Skin of body (tissue), 1 donor: ENCODE measurements at regions not wholly inside any gene's neighbourhood (a gene's known extent, or its start where the extent isn't known, plus 50 kb on each side); places are given as distances from the start of the nearest gene placed in this dataset.

Experiments used
- DNase-seq: peaks from one replicate; lab custom pipeline; 2025; lab: John Stamatoyannopoulos, UW

DNA sequence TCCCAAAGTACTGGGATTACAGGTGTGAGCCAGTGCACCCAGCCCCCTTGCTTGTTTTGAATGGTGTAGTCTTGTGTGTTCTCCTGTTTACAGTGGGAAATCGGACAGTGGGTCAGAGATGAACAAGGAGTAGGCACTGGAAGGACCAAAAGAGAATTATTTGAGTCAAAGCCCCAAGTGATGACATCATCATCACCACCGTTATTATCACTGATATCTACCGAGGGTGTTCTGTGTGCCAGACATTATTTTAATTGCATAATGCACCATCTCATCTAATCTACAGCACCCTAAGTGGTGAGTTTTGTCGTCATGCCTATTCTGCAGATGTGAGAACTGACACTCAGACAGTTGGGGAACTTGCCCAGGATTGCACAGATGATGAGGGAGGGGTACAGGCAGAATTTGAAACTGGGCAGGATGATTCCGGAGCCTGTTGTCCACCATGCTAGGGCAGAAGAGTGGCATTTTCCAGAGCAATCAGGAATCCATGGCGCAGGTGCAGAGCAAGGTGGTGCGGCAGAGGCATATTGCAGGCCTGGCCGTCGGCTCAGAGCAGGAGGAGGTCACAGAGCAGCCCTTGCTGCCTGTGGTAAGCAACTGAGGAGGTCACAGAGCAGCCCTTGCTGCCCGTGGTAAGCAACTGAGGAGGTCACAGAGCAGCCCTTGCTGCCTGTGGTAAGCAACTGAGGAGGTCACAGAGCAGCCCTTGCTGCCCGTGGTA lies 137.0 kb upstream of the HDAC4 start:
- no peak for DNase-seq

DNA sequence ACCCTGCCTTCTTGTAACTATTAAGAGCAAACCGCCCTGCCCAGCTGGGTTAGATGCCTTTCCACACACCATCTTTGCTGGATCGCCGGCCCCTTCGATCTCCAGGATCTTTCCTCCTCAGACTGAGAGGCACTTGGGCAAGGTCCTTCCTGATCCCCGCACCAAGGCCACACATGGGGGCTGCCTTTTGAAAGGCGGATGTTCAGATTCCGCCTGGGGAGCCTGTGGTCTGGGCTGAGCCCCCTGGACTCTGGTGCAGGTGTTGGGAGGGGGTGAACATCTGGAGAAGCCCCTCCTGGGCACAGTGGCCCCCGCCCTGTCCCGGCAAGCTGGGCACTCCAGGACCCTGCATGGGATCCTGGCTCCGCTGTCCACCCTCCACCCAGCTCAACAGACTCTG lies 135.4 kb upstream of the HDAC4 start:
- DNase-seq, result no peak

GRCh38 chr2:239535413-239536144 lies 134.8 kb upstream of the HDAC4 start:
- no peak for DNase-seq

- no peak for DNase-seq
Measured at GRCh38 chr2:239534581-239535412, 134.0 kb upstream of the HDAC4 start.

DNA sequence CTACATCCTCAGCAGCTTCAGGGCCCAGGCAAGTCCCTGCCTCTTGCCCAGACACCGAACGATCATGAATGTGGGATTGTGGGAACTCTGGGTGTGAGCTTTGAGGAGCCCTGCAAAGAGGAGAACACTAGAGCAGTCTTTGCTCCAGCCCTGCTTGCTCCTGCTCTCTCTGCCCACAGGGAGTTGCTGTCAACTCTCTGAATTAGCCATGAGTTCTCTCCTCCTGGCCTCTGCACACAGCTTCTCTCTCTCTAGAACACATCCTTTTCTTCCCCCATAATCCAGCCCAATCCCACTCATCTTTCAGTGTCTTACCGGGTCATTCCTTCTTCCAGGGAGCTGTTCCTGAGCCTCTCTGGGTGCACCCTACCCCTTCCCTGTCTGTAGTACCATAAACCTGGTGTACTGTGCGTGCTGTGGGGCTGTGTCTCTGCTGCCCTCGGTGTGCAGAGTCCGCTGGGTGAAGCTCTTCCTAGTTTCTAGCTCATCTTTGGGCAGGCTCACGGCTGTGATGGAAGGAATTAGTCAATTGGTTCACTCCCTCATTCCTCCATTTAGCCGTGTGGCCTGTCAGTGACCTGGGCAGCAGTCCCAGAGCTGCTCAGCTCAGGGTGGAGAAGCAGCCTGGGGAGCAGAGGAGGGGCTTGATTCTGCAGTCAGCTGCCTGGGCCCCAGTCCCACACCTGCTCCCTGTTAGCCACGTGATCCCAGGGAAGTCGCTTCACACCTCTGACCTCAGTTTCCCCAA lies 132.9 kb upstream of the HDAC4 start:
- DNase-seq, result peak; percentile 55

DNA sequence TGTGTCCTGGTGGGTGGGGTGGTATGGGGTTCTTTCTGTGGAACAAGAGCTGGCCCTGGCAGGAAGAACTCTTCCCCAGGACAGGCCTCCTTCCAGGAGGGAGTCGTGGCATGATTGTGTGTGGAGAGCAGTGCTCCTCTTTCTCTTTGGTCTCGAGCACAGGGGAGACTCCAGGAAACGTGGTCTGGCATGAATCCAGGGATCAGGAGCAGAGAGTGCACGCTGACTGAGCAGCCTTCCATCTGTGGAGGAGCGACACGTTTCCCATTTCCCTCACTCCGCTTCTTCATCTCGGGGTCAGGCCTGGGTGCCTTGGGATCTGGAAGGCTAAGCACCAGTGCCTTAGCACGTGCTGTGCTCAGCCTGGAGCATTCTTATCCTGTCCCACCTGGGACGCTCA lies 132.0 kb upstream of the HDAC4 start:
- no peak for DNase-seq

DNA sequence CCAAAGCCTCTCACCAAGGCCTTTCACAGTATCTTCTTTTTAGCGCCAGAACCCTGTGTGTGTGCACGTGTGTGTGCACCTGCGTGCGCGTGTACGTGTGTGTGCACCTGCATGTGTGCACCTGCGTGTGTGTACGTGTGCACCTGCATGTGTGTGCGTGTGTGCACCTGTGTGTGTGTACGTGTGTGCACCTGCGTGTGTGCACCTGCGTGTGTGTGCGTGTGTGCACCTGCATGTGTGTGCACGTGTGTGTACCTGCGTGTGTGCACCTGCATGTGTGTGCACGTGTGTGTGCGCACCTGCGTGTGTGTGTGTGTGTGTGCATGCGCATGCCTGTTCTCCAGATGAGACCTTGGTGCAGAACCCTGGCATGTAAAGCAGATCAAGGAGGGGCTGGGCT lies 131.4 kb upstream of the HDAC4 start:
- no peak for DNase-seq

DNA sequence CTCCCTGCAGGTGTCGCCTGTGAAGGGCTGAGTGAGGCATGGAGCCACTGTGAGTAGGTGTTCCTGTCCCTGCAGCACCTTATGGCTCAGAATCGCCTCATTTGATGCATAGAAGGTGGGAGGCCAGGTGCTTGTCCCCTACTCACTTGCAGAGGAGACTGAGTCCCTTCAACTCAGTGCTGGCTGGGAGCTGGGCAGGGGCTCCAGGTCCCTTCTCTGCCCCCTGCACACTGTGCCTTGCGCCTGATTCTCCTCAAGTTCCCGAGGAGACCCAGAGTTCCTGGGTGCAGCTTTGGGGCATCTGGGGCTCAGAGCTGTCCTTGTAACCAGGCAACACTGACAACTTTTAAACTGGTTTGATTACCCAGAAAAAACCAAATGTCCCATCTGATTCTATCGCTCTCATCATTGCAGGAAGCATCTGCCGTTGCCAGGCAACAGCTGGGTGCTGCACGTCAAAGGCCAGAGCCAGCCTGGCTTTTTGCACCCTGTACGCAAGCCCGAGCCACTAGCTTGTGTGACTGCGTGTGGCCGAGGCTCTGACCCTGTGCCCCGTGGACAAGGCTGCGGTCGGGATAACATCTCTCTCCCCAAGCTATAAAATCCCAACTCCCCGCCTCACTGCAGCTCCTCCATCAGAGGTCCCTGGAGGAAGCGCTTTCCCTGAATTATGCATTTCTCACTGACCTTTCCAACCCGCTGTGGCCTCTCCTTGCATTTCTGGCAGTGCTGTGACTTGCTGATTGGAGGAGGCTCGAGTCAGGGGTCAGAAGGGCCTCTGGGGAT lies 130.8 kb upstream of the HDAC4 start:
- peak; percentile 65 for DNase-seq

- DNase-seq, result no peak
Measured at GRCh38 chr2:239530749-239531316, 130.0 kb upstream of the HDAC4 start.

DNA sequence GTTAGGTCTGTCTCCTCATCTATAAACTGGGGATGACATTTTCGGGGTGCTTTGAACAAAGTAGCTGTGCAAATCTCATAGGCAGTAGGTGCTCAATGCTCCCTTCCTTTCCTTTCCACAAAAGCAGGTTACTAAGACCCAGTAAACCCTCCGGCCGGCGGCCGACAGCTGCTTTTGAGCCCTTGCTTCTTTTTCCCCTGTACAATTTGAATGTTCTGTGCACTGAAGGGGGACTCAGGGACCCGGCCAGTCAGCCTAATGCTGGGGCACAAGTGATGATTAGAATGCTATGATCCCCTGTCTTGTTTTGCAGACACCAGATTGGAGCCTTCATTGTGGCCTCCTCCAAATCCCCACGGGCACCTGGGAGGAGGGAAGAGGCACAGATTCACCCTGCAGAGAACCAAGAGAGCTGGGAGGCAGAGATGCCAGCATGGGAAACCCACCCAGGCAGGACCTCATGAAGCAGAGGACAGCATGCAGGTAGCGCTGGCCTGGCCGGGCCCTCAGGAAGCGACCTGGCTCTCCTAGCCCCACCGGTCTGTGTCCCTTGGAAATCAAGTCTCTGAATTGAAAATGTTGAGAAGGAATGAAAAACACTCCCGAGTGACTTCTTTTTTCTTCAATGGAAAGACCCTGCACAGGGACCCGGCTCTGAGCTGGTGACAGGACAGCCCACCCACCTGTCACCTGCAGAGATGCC lies 128.6 kb upstream of the HDAC4 start:
- DNase-seq, result no peak

DNA sequence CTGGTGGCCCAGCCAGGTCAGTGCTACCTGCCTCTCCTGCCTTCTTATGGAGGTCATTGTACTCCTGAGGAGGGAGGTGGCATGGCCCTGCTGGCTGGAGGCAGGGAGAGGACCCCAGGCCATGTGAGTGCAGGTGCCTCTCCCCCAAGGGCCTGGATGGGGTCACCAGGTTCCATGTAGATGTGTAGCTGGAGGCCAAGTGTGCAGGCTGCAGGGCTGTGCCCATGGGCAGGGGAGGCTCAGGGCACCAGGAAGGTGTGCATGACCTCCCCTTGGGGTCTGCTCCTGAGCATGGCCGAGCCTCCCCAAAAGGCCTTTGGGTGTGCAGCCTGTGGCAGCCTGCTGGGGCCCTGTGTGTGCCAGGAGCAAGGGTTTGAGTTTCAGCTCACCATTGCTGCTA lies 128.1 kb upstream of the HDAC4 start:
- DNase-seq, result no peak

- DNase-seq, result no peak
Measured at GRCh38 chr2:239528146-239528545, 127.3 kb upstream of the HDAC4 start.

DNA sequence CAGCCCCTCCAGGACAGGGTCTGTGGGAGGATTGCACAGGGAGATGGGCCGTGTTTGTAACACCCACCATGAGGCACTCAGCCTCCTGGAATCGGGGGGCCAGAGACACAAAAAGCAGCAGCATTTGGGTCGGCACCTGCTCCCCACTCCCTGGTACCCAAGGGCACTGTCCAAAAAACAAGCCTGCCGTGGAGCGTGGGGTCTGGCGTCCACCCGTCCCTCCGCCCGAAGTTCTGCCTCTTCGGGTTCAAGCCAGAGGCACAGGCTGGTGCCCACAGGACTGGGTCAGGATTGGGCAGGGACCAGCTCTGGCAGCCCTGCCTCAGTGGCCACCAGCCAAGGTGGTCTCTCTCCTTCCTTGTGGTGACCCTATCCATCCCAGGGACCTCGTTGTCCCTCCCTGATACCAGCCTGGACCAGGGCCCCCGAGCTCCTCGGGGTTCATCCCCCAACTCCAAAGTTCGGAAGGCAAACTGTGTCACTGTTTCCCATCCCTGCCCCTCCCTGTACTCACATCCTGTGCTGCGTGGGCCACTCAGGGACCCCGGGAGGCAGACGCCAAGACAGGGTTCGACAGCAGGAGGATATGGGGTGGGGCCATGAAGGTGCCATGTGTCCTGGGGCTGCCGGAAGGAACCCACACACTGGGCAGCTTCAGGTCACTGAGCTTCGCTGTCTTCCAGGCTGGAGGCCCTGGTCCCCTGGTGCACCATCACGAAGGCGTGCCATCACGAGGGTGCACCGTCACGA lies 126.0 kb upstream of the HDAC4 start:
- no peak for DNase-seq

DNA sequence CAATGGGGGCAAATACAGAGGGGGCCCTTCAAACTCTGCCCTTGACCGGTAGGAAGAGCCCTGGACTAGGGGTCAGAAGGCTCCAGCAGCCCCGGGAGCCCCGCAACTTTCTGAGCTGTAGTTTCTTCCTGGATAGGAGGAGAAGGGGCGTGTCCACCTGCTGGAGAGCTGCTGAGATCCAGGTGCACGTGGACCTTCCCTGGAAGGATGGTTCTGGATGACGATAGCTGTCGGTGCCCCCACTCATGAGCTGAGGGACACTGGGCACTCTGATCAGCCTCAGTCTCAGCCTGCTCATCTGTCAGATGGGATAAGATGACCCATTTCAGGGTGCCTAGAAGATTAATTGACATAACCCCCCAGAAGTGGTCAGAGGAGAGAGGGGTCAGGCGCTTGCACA lies 125.2 kb upstream of the HDAC4 start:
- DNase-seq, result no peak

DNA sequence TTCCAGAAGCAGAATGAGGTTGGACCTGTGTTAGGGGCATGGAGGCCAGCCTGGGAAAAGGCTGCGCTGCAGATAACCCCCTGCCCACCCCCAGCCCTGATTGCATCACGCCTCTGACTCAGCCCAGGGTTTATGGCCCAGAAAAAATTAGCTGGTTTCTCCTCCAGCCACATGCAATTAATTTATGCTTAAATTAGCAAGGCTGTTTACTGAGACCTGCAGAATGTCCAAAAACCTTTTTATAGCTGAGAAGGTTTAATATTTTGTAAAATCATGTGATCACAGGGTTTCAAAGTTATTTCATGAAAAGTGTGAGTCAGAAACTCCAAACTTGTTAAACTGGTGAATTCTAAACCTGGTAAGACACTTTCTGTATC lies 123.1 kb upstream of the HDAC4 start:
- peak; percentile 14 for DNase-seq

- no peak for DNase-seq
Measured at GRCh38 chr2:239523147-239523953, 122.5 kb upstream of the HDAC4 start.

- no peak for DNase-seq
Measured at GRCh38 chr2:239522740-239523119, 121.9 kb upstream of the HDAC4 start.

- DNase-seq, result no peak
Measured at GRCh38 chr2:239522002-239522739, 121.4 kb upstream of the HDAC4 start.
